GM21515 (cell line): ENCODE measurements at regions not wholly inside any gene's neighbourhood (a gene's known extent, or its start where the extent isn't known, plus 50 kb on each side); places are given as distances from the start of the nearest gene placed in this dataset.
"Not testable (repeated sequence)": the region's sequence is repeated elsewhere in the genome, so short reads cannot be mapped to it uniquely, and the experiment has no call there.

ENCODE experiments used
- ATAC-seq: cut with Tn5 transposase; IDR thresholded peaks from one replicate; pipeline ENCODE4 v1.9.1; 2021; ENCODE audit not compliant: unreplicated experiment

- ATAC-seq, result no peak
These were observed 486.8 kb downstream of the FRK start for GRCh38 chr6:115573861-115574260.

GRCh38 chr6:115570331-115570730, 490.4 kb downstream of the FRK start:
- no peak for ATAC-seq

- ATAC-seq, result no peak
These were observed 506.6 kb downstream of the FRK start for GRCh38 chr6:115554060-115554459.

DNA sequence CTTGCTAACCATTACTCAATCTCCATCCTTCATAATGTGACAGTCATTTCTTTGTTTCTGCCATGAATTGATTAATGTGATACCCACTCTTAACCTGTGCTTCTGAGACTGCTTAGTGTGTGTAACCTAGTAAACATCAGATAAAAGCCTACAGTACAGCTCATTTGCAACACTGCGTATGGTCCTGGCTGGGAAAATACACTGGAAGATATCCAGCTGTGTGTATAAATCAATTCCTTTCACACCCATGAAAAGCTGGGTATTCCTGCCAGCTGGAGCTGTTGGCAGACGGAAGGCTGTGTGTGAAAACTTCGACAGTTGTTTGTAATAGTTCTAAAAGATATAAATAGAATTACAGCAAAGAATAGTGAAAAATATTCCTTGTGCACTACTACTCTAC, 509.2 kb downstream of the FRK start:
- ATAC-seq, result no peak

DNA sequence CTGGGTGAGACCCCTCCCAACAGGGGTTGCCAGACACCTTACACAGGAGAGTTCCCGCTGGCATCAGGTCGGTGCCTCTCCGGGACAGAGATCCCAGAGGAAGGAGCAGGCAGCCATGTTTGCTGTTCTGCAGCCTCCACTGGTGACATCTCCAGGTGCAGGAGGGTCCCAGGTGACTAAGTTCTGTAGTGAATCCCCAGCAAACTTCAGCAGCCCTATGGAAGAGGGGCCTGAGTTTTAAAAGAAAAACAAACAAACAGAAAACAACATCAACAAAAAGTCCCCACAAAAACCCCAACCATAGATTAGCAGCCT, 515.1 kb downstream of the FRK start:
- no peak for ATAC-seq

- ATAC-seq, result no peak
These were observed 515.7 kb downstream of the FRK start for GRCh38 chr6:115544765-115545671.

GRCh38 chr6:115540077-115540869, 520.4 kb downstream of the FRK start:
- ATAC-seq, result no peak

DNA sequence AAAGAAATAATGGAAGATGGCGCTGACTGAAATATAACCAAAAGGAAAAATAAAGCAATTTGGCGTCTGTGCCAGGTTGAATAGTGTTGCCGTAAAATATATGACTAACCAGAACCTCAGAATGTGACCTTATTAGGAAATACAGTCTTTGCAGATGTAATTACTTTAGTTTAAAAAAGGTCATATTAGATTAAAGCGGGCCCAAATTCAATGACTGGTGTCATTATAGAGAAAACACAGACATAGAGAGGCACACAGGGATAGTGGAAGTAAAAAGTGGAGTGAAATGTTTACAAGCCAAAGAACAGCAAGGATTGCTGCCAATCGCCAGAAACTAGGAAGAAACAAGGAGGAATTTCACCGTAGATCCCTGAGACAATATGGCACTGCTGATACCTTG, 521.2 kb downstream of the FRK start:
- no peak for ATAC-seq

- ATAC-seq, result no peak
These were observed 535.9 kb downstream of the FRK start for GRCh38 chr6:115524821-115525220.

GRCh38 chr6:115521747-115522146, 538.9 kb downstream of the FRK start:
- ATAC-seq, result not testable (repeated sequence)

- ATAC-seq, result no peak
These were observed 546.0 kb downstream of the FRK start for GRCh38 chr6:115514656-115515055.

GRCh38 chr6:115512923-115513322, 547.8 kb downstream of the FRK start:
- no peak for ATAC-seq

GRCh38 chr6:115511771-115512170, 548.9 kb downstream of the FRK start:
- ATAC-seq, result no peak

- not testable (repeated sequence) for ATAC-seq
These were observed 558.3 kb downstream of the FRK start for GRCh38 chr6:115502432-115502831.

DNA sequence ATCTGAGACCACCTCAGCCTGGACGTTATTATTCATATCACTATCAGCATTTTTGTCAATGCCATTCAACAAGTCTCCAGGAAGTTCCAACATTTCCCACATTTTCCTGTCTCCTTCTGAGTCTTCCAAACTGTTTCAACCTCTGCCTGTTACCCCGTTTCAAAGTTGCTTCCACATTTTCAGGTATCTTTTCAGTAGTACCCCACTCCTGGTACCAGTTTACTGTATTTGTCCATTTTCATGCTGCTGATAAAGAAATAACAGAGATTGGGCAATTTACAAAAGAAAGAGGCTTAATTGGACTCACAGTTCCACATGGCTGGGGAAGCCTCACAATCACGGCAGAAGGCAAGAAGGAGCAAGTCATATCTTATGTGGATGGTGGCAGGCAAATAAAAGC, 565.5 kb downstream of the FRK start:
- no peak for ATAC-seq

DNA sequence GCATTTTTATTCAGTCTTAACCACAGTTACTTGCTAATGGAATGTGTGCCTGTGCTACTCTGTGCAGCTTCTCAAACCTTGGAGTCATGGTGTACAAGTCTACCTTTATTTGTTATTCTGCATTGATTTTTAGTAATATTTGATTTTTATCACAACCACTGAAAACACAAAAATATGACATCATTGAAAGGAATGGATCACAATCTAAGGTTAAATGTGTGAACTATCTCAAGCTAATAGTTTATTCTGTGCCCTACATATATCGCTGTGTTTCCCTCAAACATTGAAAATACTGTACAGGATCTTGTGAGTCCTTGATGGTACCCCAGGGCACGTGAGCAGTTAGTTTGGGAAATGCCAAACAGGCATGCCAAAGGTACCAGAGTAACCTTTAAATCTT, 573.4 kb downstream of the FRK start:
- ATAC-seq, result no peak

- no peak for ATAC-seq
These were observed 575.3 kb downstream of the FRK start for GRCh38 chr6:115485400-115485799.

- not testable (repeated sequence) for ATAC-seq
These were observed 580.1 kb downstream of the FRK start for GRCh38 chr6:115480543-115480942.

DNA sequence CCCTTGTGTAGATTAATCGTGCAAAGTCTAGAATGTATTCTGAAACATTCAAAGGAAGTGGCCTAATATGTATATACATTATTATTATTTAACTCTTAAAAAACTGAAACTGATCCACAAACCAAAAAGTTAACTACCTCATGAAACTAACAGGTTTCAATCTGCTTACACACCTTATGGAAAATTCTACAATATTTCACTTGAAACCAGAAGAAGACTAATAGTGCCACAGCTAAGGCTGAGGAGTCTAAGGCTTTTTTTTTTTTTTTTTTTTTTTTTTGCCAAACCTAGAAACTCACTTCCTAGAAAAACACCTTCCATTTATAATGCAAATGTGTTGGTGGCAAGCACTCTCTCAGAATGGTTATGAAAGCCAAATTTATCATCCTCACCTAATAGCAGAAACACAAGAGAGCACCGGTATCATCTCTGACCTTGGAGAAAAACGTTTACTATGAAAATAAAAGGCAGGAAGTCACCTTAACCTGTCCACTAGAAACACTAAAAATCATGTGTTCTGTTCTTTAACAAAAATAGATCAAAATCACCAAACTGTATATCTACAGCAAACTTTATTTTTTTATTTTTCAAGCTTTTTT, 586.1 kb downstream of the FRK start:
- ATAC-seq, result no peak

DNA sequence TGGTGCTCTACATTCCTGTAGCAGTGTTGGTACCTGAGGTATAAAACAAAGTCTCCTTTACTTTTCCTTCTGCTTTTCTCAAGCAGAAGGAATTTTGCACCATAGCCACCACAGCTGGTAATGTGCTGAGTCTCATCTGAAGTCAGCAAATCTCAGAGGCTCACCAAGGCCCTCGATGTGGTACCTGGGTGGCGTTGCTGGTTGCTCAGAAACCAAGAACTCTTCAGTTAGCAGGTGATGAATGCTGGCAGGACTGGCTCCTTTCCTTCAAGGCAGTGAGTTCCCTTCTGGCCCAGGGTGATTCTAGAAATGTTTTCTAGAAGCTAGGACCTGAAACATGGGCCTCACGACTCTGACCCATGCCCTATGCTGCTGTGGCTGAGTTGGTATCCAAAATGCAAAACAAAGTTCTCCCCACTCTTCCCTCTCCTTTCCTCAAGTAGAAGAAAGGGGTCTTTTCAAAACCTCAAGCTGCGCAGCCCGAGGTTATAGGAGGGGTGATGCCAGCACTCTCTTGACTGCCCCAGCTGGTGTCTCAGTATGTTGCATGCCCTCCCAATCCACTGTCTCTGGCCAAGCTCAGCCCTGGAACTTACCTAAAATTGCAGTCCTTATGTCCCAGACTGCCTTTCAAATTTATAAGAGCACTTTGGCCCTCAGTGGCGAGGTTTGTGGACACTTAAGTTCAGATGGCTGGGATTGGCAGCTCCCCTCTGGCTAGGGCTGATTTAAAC, 592.3 kb downstream of the FRK start:
- ATAC-seq, result no peak

GRCh38 chr6:115467726-115468125, 593.0 kb downstream of the FRK start:
- ATAC-seq, result no peak
